SK-N-SH (cell line): ENCODE measurements at regions not wholly inside any gene's neighbourhood (a gene's known extent, or its start where the extent isn't known, plus 50 kb on each side); places are given as distances from the start of the nearest gene placed in this dataset.

Source experiments
- CTCF ChIP-seq: fragments of 200-600 bp; sonication (generic); IDR thresholded peaks from 2 replicates; pipeline ENCODE4 v1.6.1; 2017; ENCODE audit warnings: antibody characterized with exemption, mild to moderate bottlenecking, moderate library complexity
- RAD21 ChIP-seq: IDR thresholded peaks from 2 replicates; pipeline ENCODE4 v1.6.1; 2012; ENCODE audit warnings: mild to moderate bottlenecking, low read length
- USF1 ChIP-seq: IDR thresholded peaks from 2 replicates; pipeline ENCODE4 v1.4.0; 2012; ENCODE audit warnings: low read depth, borderline replicate concordance
- USF2 ChIP-seq: fragments of 150-350 bp; IDR thresholded peaks from 2 replicates; pipeline ENCODE4 v1.6.1; 2017; ENCODE audit warnings: antibody characterized with exemption, low read length, low read depth, borderline replicate concordance
- YY1 ChIP-seq: IDR thresholded peaks from 2 replicates; pipeline ENCODE4 v1.4.0; 2012; ENCODE audit warnings: low read depth, mild to moderate bottlenecking

- TF ChIP-seq CTCF = no peak
- no peak for TF ChIP-seq RAD21
- TF ChIP-seq YY1 = no peak
- TF ChIP-seq USF2 = no peak
- no peak for TF ChIP-seq USF1
Observed at GRCh38 chr12:86801439-86801838, 545.2 kb upstream of the MGAT4C start.
